HG03354 (cell line): ENCODE measurements at regions not wholly inside any gene's neighbourhood (a gene's known extent, or its start where the extent isn't known, plus 50 kb on each side); places are given as distances from the start of the nearest gene placed in this dataset.
"Not testable (repeated sequence)": the region's sequence is repeated elsewhere in the genome, so short reads cannot be mapped to it uniquely, and the experiment has no call there.

Experiments
- ATAC-seq: cut with Tn5 transposase; IDR thresholded peaks from one replicate; pipeline ENCODE4 v1.9.1; 2021; ENCODE audit warnings: mild to moderate bottlenecking; ENCODE audit not compliant: unreplicated experiment, poor library complexity, severe bottlenecking

DNA sequence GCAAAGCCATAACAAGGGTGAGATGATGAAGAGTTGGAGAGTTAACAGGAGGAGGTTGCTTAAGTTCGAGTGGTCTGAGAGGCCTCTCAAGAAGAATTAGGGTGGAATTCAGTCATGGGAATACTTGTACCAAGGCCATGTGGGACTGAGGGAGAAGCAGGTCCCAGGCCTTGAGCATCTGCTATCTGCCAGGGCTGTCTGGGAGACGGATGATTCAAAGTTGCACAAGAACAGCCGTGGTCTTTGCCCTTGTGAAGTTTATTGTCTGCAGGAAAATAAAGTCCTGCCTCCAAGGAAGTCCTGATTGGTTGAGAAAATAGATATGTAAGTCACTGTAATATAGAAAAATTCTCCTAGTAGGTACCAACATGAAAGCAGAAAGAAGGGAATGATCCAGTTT is 178.8 kb upstream of the RFC3 start:
- no peak for ATAC-seq

DNA sequence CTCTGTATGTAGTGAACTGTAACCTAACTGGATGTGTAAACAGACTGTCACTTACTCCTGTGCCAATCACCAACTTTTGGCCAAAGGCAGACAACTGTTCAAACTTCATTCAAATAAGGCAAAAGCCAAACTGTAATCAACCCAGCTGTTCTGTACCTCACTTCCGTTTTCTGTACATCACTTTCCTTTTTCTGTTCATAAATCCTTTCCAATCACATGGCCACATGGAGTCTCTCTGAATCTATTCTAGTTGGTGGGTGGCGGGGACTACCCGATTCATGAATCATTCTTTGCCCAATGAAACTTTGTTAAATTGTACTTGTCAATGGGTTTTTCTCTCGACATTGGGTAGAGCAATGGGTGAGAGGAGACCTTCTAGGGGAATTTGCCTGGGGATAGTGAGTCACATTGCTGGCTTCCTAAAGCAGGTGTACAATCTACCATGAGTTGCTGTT is 178.3 kb upstream of the RFC3 start:
- ATAC-seq, result peak; percentile 76

DNA sequence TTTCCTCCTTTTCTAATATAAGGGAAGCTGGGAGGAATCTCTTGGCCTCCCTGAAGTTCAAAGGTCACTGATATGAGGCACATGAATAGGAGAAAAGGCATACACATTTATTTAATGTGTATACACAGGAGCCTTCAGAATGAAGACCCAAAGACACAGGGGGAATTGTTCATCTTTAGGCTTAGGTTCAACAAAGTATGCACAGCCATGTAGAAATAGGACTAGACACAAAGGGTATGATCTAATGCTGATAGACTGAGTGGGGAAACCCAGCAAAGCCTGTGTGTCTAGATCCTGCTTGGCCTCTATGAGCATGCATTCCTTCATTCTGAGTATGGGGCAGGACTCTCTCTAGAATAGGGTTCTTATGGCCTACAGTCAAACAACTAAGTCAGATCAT is 177.1 kb upstream of the RFC3 start:
- ATAC-seq, result no peak

DNA sequence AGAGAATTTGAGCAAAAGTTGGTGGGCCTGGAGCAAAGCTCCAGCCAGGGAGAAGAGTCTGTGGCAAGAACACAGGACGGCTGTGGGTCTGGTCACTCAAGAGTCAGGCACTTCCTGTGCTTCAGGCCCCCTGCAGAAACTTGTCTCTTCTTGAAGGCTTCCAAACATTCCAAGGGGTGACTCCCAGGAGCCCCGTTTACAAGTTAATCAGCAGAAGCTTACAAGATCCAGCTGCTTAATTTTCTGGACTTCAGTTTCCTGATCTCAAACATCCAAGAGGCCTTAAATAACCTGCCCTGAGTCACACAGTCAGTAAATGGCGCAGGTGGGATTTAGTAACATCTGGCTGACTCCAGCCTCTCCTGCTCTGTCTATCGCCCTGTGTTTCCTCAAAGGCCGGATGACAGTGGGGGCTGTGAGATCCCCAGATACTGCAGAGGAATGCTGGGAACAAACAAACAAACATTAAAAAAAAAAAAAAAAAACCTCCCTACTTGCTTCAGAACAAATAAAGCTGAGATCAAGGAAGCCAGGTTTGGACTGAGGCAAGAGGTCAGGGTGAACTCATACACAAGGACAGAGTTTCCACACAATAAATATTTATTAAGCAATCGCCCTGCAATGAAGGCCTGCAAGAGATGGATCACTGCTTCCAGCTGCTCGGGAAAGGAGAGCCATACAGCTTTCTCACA is 175.4 kb upstream of the RFC3 start:
- ATAC-seq, result no peak

DNA sequence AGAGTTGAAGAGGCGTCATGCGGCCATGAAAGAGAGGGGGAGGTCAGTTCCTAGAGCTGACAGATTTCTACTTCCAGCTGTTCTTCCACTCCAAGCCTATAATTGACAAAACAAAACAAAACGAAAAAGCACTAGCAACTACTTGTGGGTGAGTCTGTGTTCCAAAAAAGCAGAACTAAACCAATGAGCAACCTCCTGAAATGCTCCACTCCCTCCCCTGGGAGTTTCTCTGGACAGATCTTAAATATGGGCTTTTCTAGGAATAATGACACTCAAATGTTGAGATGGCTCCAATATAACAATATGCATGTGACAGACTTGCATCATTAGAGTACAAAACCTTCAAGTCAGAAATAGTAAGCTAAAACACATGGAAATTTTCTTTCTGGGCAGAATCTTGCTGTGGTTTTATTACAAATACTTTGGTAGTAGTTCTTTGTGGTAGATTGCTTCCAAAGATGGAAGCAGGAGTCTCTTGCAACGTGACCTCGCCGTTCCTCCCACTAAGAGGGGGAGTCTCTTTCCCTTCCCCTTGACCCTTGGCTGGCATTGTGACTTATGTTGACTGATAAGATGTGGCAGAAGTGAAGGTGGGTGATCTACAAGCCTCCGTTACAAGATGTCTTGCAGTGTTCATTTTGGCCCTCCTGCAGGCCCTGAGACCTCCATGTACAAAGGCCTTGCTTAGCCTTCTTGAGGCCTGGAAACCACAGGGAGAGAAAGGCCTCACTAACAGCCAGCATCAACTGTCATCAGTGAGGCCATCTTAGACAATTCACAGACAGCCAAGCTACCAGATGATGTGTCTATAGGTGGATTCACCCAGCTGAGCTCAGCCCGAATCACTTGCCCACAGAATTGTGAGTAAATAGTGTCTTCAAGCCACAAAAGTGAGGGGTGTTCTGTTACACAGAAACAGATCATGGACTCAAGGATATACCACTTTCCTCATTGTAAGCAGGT is 173.1 kb upstream of the RFC3 start:
- ATAC-seq, result no peak

DNA sequence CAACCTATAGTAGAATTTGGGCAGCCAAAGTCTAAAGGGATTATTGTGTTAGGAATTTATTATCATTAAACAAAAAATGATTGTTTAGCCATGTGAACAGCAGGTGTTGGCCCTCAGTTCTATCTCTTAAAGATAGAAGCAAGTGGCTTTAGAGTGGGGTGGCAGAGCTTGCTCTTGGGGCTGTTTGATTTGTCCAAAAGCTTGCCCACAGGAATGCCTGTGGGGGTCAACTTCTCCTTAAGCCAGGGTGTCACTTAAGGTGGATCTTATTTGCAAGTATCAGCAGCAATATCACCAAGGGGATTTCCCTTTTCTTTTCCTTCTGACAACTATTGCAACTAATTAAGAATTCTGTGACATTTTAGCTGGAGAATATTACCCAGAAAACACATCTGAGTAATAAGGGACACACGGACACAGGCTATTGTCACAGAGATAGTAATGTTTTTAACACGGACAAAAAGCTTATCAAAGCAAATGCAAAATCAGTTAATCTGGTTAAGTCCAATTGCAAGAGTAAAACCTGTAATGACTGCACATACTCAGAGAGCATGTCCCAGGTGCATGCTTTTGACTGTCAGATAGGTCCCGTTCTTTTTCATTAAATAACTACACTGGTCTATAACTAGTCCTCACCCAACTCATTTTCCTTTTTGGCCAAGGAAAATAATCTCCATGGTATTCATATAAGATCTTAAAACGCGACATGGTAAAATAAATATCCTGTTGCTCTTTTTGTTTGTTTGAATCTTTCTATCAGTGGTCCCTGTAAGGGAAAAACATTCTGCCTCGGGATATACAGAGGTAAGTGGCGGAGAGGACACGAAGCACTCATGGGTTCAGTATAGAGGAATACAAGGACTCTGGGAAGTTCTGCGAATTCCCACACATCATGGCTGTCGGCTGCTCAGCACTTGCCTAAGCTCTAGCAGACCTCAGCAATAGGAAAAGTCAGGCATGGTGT is 172.1 kb upstream of the RFC3 start:
- no peak for ATAC-seq

DNA sequence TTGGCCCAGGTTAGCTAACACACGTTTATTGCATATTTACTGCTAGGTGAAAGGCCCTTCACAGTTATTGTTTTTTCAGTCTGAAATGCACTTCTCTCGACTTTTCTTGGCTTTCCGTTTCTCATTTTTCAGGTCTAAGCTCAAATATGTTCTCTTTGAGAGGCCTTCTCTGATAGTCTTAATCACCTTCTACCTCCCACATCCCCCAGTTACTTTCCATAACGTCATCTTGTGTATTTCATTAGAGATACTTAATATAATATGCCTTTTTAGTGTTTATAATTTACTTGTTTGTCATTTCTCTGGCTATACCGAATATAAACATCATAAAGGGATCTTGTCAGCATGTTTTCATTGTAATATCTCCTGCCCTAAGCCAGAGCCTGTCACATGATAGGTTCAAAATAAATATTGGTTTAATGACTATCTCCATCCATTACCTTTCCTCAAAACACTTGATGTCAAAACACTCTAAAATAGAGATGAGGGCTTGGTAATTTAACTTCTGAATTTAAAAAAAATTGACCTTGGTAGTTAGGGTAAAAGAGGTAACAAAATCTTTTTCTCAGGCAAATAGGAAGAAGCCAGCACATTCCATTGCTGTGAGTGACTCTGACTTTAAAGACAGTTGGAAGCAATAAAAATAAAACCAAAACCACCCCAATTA is 168.6 kb upstream of the RFC3 start:
- ATAC-seq, result no peak

DNA sequence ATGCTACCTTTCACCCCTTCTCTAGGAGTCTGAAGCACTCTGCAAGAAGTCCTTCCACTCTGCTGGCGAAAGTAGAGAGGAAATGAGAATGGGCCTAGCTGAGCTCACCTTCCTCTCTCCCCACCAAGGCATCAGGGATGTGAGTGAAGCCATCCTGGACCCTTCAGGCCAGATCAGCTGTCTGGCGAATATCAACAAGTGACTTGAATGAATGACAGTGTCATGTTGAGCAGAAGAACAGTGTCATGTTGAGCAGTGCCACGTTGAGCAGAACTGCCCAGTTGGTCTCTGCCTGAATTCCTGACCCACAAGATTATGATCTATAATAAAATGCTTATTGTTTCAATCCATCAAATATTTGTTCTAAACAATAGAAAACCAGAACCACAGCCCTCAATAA is 166.2 kb upstream of the RFC3 start:
- ATAC-seq, result no peak

DNA sequence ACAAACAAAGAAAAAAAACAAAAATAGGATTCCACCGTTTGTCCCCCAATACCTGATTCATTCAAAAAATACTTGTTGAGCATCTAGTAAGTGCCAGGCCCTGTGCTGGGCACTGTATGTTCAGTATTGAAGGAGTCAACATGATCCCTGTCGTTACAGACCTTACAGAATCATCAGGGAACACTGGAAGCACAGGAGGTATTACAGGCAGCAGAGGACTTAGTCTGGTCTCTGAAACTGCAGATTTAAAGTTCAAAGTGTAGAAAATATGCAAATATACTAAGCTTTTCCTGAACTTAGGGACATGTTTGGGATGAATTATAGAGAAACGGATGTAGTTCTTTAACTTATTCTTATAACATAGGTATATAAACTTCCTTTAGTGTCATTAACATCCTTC is 160.7 kb upstream of the RFC3 start:
- no peak for ATAC-seq

DNA sequence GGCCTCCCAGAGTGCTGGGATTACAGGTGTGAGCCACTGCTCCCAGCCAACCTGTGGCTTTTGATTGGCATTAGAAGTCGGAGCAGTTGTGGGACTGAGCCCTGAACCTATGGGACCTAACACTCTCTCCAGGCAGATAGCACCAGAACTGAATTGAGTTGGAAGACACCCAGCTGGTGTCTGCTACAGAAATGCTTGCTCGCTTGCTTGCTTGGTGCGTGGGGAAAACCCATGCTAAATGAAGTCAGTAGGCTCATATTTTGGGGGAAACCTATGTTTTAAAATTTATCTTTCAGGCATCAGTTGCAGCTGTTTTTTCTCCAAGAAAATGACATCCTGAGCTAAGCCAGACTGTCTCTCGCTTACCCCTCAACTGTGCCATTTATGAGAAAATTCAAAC is 158.5 kb upstream of the RFC3 start:
- no peak for ATAC-seq

DNA sequence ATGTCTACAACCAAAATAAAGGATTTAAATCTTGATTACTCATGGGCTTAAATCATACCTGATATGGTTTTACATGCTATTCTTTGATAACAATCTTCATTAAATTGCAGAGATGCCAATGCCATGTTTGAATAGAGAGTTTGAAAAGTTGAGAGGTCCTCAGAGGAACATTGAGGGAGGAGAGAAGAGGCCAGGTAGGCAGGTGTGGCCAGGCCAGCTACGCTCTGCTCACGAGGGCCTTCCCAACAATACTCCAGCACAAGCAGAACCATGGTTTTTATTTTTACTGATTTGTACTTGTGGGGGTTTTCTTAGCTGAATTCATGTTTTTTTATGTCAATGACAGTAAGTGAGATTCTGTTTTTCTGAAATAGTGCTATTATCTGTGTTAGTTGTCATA is 158.1 kb upstream of the RFC3 start:
- no peak for ATAC-seq

DNA sequence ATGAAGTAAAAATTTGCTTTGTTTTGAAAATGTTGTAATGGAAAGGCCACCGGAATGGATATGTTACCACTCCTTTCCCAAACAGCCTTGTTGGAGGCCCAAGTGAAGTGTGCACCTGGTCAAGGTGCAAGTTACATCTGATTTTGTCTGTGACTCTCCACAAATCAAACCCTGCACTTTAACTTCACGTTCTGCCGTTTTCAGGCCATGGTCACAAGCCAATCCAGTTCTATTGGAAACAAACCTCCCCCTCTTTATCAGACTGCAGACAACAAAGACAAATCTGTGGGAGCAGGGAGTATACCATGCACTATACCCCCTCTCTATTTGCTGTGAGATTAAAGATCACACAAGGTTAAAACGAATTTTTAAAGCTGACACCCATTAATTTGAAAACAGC is 155.6 kb upstream of the RFC3 start:
- ATAC-seq, result no peak

DNA sequence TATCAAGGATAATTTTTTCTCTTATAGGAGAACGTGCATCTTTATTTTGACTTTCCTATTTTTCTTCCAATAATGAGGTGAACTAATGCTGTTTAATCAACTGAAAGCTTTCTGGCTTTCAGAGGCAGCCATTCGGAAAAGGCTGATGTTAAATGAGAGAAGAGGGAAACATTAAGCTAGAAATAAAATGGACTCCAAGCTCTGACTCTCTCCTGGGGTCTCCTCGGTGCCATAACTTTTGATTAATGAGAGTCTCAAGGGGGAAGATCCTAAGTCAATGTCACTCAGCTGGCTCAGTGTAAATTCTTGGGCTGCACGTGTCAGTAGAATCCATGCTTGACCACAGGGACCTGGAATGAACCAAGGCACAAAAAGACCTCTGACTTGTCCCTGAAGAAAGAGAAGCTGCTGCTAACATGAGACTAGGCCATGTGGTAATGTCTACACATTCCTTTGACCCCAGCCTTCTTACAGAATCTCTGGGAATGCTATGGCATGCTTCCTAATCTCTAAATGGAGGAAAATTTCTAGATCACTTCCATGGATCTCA is 152.2 kb upstream of the RFC3 start:
- ATAC-seq, result no peak

DNA sequence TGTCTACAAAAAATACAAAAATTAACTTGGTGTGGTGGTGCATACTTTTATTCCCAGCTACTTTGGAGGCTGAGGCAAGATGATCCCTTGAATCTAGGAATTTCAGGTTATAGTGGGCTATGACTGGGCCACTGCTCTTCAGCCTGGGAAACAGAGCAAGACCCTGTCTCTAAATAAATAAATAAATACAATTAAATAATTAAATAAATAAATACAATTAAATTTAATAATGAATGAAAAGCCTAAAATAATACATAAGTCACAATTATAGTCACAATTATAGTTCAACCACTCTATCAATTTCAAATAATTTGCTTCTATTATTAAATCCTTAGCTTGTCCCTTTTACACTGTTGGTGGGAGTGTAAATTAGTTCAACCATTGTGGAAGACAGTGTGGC is 146.4 kb upstream of the RFC3 start:
- ATAC-seq, result no peak

DNA sequence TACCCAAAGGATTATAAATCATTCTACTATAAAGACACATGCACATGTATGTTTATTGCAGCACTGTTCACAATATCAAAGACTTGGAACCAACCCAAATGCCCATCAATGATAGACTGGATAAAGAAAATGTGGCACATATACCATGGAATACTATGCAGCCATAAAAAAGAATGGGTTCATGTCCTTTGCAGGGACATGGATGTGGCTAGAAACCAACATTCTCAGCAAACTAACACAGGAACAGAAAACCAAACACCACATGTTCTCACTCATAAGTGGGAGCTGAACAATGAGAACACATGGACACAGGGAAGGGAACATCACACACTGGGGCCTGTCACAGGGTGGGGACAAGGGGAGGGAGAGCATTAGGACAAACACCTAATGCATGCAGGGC is 145.9 kb upstream of the RFC3 start:
- not testable (repeated sequence) for ATAC-seq

DNA sequence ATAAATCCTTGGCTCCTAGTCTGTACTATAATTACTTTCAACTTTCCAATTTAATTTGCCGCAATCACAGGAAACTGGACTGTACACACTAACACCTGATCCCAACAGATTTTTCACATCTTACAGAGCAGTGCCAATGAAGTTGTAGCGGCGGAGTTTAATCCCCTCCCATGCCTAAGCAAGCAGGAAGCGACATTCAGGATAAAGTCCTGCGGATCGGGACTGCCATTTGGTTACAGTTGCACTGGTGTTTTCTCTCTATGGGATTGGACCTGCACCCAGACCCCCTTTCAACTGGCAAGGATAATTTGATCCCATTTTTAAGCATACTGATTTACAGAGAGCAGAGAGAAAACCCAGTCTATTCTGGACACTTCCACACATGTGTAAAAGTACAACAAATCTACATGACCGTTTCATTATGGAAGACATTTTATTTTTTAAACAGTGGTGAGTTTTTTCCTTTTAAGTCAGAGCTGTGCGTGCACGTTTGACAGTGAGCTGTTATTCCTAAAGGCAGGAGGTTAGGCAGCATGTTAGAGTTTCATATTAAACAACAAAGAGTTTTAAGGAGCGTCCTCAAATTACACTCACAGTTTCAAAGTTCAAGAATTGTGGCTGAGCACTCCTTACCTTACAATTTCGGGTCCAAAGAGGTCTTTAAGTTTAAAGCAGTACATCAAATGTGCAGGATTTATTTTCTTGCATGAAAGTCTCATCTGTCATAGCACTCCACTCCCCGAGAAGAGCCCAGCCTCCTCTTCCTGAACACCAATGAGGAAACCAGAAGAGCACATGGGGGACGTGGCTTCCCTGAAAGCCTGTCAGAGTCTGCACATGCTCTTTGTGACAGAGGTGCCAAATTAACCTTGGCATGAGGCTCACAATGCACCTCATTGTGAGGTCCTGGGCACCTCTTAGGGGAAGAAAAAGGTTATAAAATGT is 141.6 kb upstream of the RFC3 start:
- ATAC-seq, result no peak

DNA sequence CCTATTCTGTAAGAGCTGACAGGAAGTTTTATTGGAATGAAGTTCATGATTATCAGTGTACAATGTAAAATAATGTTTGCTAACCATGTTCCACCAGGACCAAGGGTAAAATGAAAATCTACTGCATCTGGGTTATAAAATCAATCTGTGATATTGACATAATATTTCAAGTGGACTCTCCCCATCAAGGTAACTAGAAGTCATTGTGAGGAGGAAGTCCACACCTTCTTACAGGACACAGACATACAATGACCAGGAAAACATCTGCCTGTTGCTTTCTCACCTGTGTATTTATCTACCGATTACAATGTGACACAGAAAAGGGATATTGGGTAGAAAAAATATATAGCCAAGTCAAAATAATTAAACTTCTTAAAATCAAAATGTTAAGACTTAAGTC is 140.7 kb upstream of the RFC3 start:
- no peak for ATAC-seq

DNA sequence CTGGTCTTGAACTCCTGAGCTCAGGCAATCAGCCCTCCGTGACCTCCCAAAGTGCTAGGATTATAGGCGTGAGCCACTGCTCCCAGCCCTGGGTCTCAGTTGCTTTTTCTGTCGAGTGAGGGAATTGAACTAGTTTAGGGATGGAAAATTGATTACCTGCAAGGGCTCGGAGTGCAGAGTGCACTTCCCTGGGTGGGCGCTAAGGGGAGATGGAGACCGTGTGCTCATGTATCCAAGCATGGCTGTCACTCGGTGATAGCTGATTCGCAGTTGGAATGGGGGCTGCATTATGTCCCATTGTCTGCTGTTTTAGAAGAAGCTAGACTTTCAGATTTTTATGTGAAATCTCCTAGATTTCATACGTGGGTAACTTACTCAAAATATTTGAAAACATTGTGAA is 139.9 kb upstream of the RFC3 start:
- ATAC-seq, result no peak
